ENCODE measurements at regions not wholly inside any gene's neighbourhood (a gene's known extent, or its start where the extent isn't known, plus 50 kb on each side); places are given as distances from the start of the nearest gene placed in this dataset.

- TF ChIP-seq POLR2AphosphoS5 (IDR thresholded peaks at IDR 0.05; ENCODE audit: low read depth, low read length) (no peak), POLR2A (IDR thresholded peaks at IDR 0.05; ENCODE audit: low read depth, low read length) (no peak), TAF1 (IDR thresholded peaks at IDR 0.05; ENCODE audit: low read depth, low read length) (no peak), SPI1 (IDR thresholded peaks at IDR 0.05; ENCODE audit: low read depth, low read length) (no peak), POU2F2 (IDR thresholded peaks at IDR 0.05; ENCODE audit: low read depth, low read length) (no peak), PAX5 (IDR thresholded peaks at IDR 0.05; ENCODE audit: insufficient read depth, low read length, severe bottlenecking) (no peak)
Observed at GRCh38 chr13:26811581-26811980, 51.0 kb upstream of the GPR12 start.
